GM12878 (cell line): ENCODE measurements at regions not wholly inside any gene's neighbourhood (a gene's known extent, or its start where the extent isn't known, plus 50 kb on each side); places are given as distances from the start of the nearest gene placed in this dataset.
"Not testable (repeated sequence)": the region's sequence is repeated elsewhere in the genome, so short reads cannot be mapped to it uniquely, and the experiment has no call there.

ENCODE experiments used
- ATAC-seq: fragments of 200-7000 bp; cut with Tn5 transposase; 3 replicates; pipeline ENCODE4 v1.9.1; 2020; ENCODE audit warnings: mild to moderate bottlenecking, moderate library complexity
- BruUV-seq: library from RNA; stranded (reverse); fragments of 400-500 nt; replicated peaks from 2 replicates; lab custom pipeline; 2021; lab: Mats Ljungman, UMichigan
- CTCF ChIA-PET: fragments of 300-600 bp; sonication (Branson Sonifier 250); formaldehyde crosslinking; extraction: SDS; loops from one replicate; lab custom pipeline; 2021; ENCODE audit warnings: inconsistent platforms; lab: Yijun Ruan, JAX
- POLR2A ChIA-PET: fragments of 350-600 bp; formaldehyde crosslinking; extraction: SDS; loops from one replicate; lab custom pipeline; 2021; ENCODE audit warnings: inconsistent platforms; lab: Charles Lee
- RAD21 ChIA-PET: fragments of 300-600 bp; sonication (Branson Sonifier 250); formaldehyde crosslinking; loops from one replicate; lab custom pipeline; 2023; ENCODE audit warnings: antibody characterized with exemption; ENCODE audit not compliant: unreplicated experiment; lab: Charles Lee
- SMC1A ChIA-PET: fragments of 300-600 bp; sonication (Branson Sonifier 250); formaldehyde crosslinking; loops from one replicate; lab custom pipeline; 2023; ENCODE audit not compliant: unreplicated experiment, uncharacterized antibody; lab: Charles Lee
- DNase-seq: peaks from one replicate; pipeline ENCODE4 v3.0.0-alpha.2; 2011; ENCODE audit warnings: low read depth, low spot score
- FAIRE-seq: peaks from 3 replicates; lab custom pipeline; 2011; peaks lifted over from hg19 to GRCh38; lab: Jason Lieb, UNC
- H2AFZ ChIP-seq: 2 replicates; pipeline ENCODE4 v1.6.0; 2011; ENCODE audit warnings: low read depth, low read length, control low read depth; ENCODE audit not compliant: control insufficient read depth
- H3K27ac ChIP-seq: 2 replicates; pipeline ENCODE4 v1.5.1; 2011; ENCODE audit warnings: control low read depth; ENCODE audit not compliant: control insufficient read depth, insufficient read depth
- H3K27me3 ChIP-seq, 2 experiments: replicated peaks in 1 of 2; 2 replicates each; pipeline versions ENCODE4 v1.6.0 to v1.6.1; 2011; ENCODE audit warnings: low read length in 1 of 2; ENCODE audit not compliant: control insufficient read depth in 2 of 2, insufficient read depth in 2 of 2
- H3K36me3 ChIP-seq, 2 experiments: 2 replicates each; pipeline ENCODE4 v1.5.1; 2011; ENCODE audit warnings: low read length in 1 of 2; ENCODE audit not compliant: control insufficient read depth in 2 of 2, insufficient read depth in 2 of 2
- H3K4me1 ChIP-seq: 2 replicates; pipeline ENCODE4 v1.6.1; 2011; ENCODE audit warnings: mild to moderate bottlenecking, low read length, moderate library complexity, mixed read lengths; ENCODE audit not compliant: control insufficient read depth, insufficient read depth
- H3K4me2 ChIP-seq: 2 replicates; pipeline ENCODE4 v1.6.0; 2011; ENCODE audit warnings: control low read depth; ENCODE audit not compliant: control insufficient read depth, insufficient read depth
- H3K4me3 ChIP-seq: fragments of 200-600 bp; sonication (generic); 2 replicates; pipeline ENCODE4 v1.5.1; 2016
- H3K79me2 ChIP-seq: 2 replicates; pipeline ENCODE4 v1.6.0; 2011; ENCODE audit warnings: low read length; ENCODE audit not compliant: control insufficient read depth, insufficient read depth
- H3K9ac ChIP-seq: 2 replicates; pipeline ENCODE4 v1.8.0; 2011; ENCODE audit warnings: low read length, control low read depth, mixed read lengths; ENCODE audit not compliant: control insufficient read depth, insufficient read depth
- H3K9me3 ChIP-seq: replicated peaks from 3 replicates; pipeline ENCODE4 v1.5.1; 2011; ENCODE audit warnings: mild to moderate bottlenecking, low read length; ENCODE audit not compliant: control insufficient read depth, insufficient read depth
- H4K20me1 ChIP-seq: 2 replicates; pipeline ENCODE4 v1.6.0; 2011; ENCODE audit not compliant: control insufficient read depth, insufficient read depth
- CBX3 ChIP-seq: fragments of 200-600 bp; sonication (generic); IDR thresholded peaks from 2 replicates; pipeline ENCODE4 v1.6.1; 2016; ENCODE audit warnings: low read depth, borderline replicate concordance
- EED ChIP-seq: sonication (generic); IDR thresholded peaks from 2 replicates; pipeline ENCODE4 v1.6.1; 2016; ENCODE audit warnings: antibody characterized with exemption, low read depth
- GABPA ChIP-seq: IDR thresholded peaks from 2 replicates; pipeline ENCODE4 v1.6.1; 2014; ENCODE audit warnings: antibody characterized with exemption, low read depth, mild to moderate bottlenecking, inconsistent platforms
- KAT2A ChIP-seq: conservative IDR thresholded peaks from 2 replicates; pipeline ENCODE4 v1.6.1; 2011; ENCODE audit warnings: low read depth, low read length; ENCODE audit not compliant: control insufficient read depth
- KLF5 ChIP-seq: fragments of 450-650 bp; IDR thresholded peaks from 2 replicates; pipeline ENCODE4 v1.6.1; 2014; ENCODE audit warnings: mild to moderate bottlenecking; ENCODE audit not compliant: partially characterized antibody
- LARP7 ChIP-seq: fragments of 450-650 bp; IDR thresholded peaks from 2 replicates; pipeline ENCODE4 v1.6.1; 2017; ENCODE audit warnings: mild to moderate bottlenecking
- NRF1 ChIP-seq: conservative IDR thresholded peaks from 2 replicates; pipeline ENCODE4 v1.6.1; 2011; ENCODE audit warnings: mild to moderate bottlenecking, low read depth, low read length, improper control_type of control experiment
- POLR2AphosphoS5 ChIP-seq: IDR thresholded peaks from 2 replicates; pipeline ENCODE4 v1.6.1; 2011; ENCODE audit warnings: mild to moderate bottlenecking, low read length, inconsistent platforms
- SREBF2 ChIP-seq: IDR thresholded peaks from 2 replicates; pipeline ENCODE4 v1.6.1; 2012; ENCODE audit warnings: mild to moderate bottlenecking, low read length
- ZNF24 ChIP-seq: fragments of 450-650 bp; IDR thresholded peaks from 2 replicates; pipeline ENCODE4 v1.6.1; 2017; ENCODE audit warnings: antibody characterized with exemption, mild to moderate bottlenecking
- WGBS: methylation state at CpG from one replicate; pipeline ENCODE4 v1.1.6; 2016; ENCODE audit warnings: low lambda C conversion rate; ENCODE audit not compliant: insufficient replicate concordance, insufficient coverage; ENCODE audit errors: missing lambda C conversion rate; 5-methylcytosine and 5-hydroxymethylcytosine counted together
- in situ Hi-C: fragments of 300-500 bp; cut with MboI; formaldehyde crosslinking; loops from 9 replicates; pipeline ENCODE4 v1.14.3; 2018; ENCODE audit warnings: mixed read lengths
- intact Hi-C: fragments of 100-400 bp; cut with micrococcal nuclease; formaldehyde crosslinking; loops from one replicate; pipeline ENCODE4 v1.14.2; 2022; ENCODE audit not compliant: unreplicated experiment
- TF ChIP-seq, protein P1 (sequence below): fragments of 450-650 bp; IDR thresholded peaks from 2 replicates; pipeline ENCODE4 v1.6.1; 2018; ENCODE audit warnings: borderline replicate concordance, mild to moderate bottlenecking; ENCODE audit not compliant: partially characterized antibody
- TF ChIP-seq, protein P2 (sequence below): IDR thresholded peaks from 2 replicates; pipeline ENCODE4 v1.6.1; 2011; ENCODE audit warnings: borderline replicate concordance, low read depth, mild to moderate bottlenecking, moderate library complexity, mixed read lengths, low read length; ENCODE audit not compliant: insufficient read depth; ENCODE audit errors: extremely low read length
- TF ChIP-seq, protein P3 (sequence below): fragments of 450-650 bp; IDR thresholded peaks from 2 replicates; pipeline ENCODE4 v1.6.1; 2016; ENCODE audit warnings: mild to moderate bottlenecking

DNA sequence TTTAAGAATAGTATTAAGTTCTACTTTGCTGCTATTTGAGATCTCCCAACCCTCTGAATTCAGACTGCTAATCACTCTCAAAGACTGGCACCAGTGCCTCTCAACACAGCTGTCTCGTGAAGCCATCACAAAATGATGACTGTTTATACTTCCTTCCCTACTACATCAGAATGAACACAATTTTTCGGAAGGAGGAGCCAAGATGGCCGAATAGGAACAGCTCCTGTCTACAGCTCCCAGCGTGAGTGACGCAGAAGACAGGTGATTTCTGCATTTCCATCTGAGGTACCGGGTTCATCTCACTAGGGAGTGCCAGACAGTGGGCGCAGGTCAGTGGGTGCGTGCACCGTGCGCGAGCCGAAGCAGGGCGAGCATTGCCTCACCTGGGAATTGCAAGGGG, 314.4 kb downstream of the PAX3 start:
- SMC1A ChIA-PET, result interaction anchor here (0.6 kb wide), 1 partner anchor 1474 kb away, joined by 3 read pairs; no protein-coding TSS in a partner anchor
- ATAC-seq, in situ Hi-C loops, H3K4me2 ChIP-seq, H3K36me3 ChIP-seq, BruUV-seq, H3K27ac ChIP-seq, H3K9me3 ChIP-seq, H3K4me1 ChIP-seq, FAIRE-seq, H3K4me3 ChIP-seq, H3K9ac ChIP-seq, RAD21 ChIA-PET, POLR2A ChIA-PET, H2AFZ ChIP-seq, intact Hi-C loops, H3K27me3 ChIP-seq, H4K20me1 ChIP-seq, H3K79me2 ChIP-seq, DNase-seq, CTCF ChIA-PET: not testable (repeated sequence)
- 39% methylated on average over 7 of the region's 13 CpGs for WGBS

DNA sequence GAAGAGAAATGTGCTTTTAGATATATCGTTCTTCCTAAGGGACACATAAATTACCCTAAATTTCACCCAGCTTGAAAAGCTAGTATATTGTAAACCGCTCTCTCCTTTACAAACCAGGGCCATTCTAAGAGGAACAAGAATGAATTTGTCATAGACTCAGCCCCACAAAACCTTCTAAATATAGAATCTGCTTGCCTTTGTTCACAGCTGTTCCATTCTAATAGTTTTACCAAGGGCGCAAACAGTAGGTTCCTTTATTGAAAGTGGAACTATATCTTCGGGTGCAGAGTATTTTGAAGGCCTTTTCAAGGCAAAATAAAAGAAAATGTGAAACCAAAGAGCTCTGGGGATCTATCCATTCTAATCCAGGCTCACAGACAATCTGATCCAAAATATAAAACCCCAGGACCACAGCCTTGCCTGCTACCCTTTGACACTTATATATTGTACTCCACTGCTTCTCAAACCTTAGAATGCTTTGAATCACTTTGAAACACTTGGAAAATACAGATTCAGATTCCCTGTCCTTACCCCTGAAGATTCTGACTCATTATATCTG, 316.8 kb downstream of the PAX3 start:
- in situ Hi-C loops (no loop called here), intact Hi-C loops (no loop called here)
- no TSS peak for BruUV-seq
- RAD21 ChIA-PET, result no interaction called here
- POLR2A ChIA-PET, result no interaction called here
- Histone ChIP-seq H3K9ac (no peak overlapping the region), H3K4me1 (no peaks in the 10 kb centered on the region), H3K4me3 (no peak overlapping the region), H3K27me3 (peaks cover 0 to 2% of the 10 kb centered on the region in 2 experiments; a peak in 1 of 4 replicates), H4K20me1 (no peaks in the 10 kb centered on the region), H3K79me2 (no peaks in the 10 kb centered on the region), H3K9me3 (no peaks in the 10 kb centered on the region), H3K27ac (no peak overlapping the region), H2AFZ (no peak overlapping the region), H3K4me2 (no peak overlapping the region), H3K36me3 (no peaks in the 10 kb centered on the region)
- DNase-seq (no peak), ATAC-seq (no peak), FAIRE-seq (no peak)
- CTCF ChIA-PET, result no interaction called here
- SMC1A ChIA-PET, result no interaction called here
- WGBS, result 12% methylated on average over 4 of the region's 4 CpGs
- TF ChIP-seq KLF5, result no peak
- no peak for TF ChIP-seq KAT2A
- TF ChIP-seq GABPA, result no peak
- TF ChIP-seq NRF1, result no peak
- TF ChIP-seq LARP7, result no peak
- no peak for TF ChIP-seq POLR2AphosphoS5
- TF ChIP-seq SREBF2, result no peak
- TF ChIP-seq, protein P1, sequence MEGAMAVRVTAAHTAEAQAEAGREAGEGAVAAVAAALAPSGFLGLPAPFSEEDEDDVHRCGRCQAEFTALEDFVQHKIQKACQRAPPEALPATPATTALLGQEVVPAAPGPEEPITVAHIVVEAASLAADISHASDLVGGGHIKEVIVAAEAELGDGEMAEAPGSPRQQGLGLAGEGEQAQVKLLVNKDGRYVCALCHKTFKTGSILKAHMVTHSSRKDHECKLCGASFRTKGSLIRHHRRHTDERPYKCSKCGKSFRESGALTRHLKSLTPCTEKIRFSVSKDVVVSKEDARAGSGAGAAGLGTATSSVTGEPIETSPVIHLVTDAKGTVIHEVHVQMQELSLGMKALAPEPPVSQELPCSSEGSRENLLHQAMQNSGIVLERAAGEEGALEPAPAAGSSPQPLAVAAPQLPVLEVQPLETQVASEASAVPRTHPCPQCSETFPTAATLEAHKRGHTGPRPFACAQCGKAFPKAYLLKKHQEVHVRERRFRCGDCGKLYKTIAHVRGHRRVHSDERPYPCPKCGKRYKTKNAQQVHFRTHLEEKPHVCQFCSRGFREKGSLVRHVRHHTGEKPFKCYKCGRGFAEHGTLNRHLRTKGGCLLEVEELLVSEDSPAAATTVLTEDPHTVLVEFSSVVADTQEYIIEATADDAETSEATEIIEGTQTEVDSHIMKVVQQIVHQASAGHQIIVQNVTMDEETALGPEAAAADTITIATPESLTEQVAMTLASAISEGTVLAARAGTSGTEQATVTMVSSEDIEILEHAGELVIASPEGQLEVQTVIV, result no peak
- TF ChIP-seq CBX3, result no peak
- TF ChIP-seq, protein P2, sequence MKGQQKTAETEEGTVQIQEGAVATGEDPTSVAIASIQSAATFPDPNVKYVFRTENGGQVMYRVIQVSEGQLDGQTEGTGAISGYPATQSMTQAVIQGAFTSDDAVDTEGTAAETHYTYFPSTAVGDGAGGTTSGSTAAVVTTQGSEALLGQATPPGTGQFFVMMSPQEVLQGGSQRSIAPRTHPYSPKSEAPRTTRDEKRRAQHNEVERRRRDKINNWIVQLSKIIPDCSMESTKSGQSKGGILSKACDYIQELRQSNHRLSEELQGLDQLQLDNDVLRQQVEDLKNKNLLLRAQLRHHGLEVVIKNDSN, result no peak
- no peak for TF ChIP-seq ZNF24
- TF ChIP-seq, protein P3, sequence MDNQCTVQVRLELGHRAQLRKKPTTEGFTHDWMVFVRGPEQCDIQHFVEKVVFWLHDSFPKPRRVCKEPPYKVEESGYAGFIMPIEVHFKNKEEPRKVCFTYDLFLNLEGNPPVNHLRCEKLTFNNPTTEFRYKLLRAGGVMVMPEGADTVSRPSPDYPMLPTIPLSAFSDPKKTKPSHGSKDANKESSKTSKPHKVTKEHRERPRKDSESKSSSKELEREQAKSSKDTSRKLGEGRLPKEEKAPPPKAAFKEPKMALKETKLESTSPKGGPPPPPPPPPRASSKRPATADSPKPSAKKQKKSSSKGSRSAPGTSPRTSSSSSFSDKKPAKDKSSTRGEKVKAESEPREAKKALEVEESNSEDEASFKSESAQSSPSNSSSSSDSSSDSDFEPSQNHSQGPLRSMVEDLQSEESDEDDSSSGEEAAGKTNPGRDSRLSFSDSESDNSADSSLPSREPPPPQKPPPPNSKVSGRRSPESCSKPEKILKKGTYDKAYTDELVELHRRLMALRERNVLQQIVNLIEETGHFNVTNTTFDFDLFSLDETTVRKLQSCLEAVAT, result no peak
- no peak for TF ChIP-seq EED
